Effector memory CD4-positive, alpha-beta T cell (primary cell): ENCODE measurements at regions not wholly inside any gene's neighbourhood (a gene's known extent, or its start where the extent isn't known, plus 50 kb on each side); places are given as distances from the start of the nearest gene placed in this dataset.

Experiments
- DNase-seq, 3 donors: peaks; one replicate each; pipeline ENCODE4 v3.0.0-alpha.2; 2020
- H3K27ac ChIP-seq: 2 replicates; pipeline ENCODE4 v1.7.0; 2013; ENCODE audit warnings: mild to moderate bottlenecking, low read length, moderate library complexity; ENCODE audit not compliant: insufficient read depth, poor library complexity, severe bottlenecking
- H3K27me3 ChIP-seq: replicated peaks from 2 replicates; pipeline ENCODE4 v1.7.0; 2013; ENCODE audit warnings: mild to moderate bottlenecking, low read length; ENCODE audit not compliant: insufficient read depth, control insufficient read depth, poor library complexity, severe bottlenecking
- H3K36me3 ChIP-seq: 2 replicates; pipeline ENCODE4 v1.7.0; 2013; ENCODE audit warnings: mild to moderate bottlenecking, low read length, moderate library complexity; ENCODE audit not compliant: control insufficient read depth, insufficient read depth
- H3K4me1 ChIP-seq: 2 replicates; pipeline ENCODE4 v1.7.0; 2013; ENCODE audit warnings: low read length, mild to moderate bottlenecking; ENCODE audit not compliant: control insufficient read depth, insufficient read depth, poor library complexity, severe bottlenecking
- H3K4me3 ChIP-seq: 2 replicates; pipeline ENCODE4 v1.7.0; 2013; ENCODE audit warnings: low read length, low read depth, mild to moderate bottlenecking; ENCODE audit not compliant: insufficient read depth, poor library complexity, severe bottlenecking
- H3K9me3 ChIP-seq: 2 replicates; pipeline ENCODE4 v1.7.0; 2013; ENCODE audit warnings: mild to moderate bottlenecking, low read length, moderate library complexity; ENCODE audit not compliant: control insufficient read depth

- Histone ChIP-seq H3K4me1 (no peaks in the 10 kb centered on the region), H3K27me3 (no peaks in the 10 kb centered on the region), H3K4me3 (no peak overlapping the region), H3K27ac (no peak overlapping the region), H3K36me3 (no peaks in the 10 kb centered on the region), H3K9me3 (no peaks in the 10 kb centered on the region)
- DNase-seq: no peak
Observed at GRCh38 chr3:30522476-30522875, 83.9 kb upstream of the TGFBR2 start.

DNA sequence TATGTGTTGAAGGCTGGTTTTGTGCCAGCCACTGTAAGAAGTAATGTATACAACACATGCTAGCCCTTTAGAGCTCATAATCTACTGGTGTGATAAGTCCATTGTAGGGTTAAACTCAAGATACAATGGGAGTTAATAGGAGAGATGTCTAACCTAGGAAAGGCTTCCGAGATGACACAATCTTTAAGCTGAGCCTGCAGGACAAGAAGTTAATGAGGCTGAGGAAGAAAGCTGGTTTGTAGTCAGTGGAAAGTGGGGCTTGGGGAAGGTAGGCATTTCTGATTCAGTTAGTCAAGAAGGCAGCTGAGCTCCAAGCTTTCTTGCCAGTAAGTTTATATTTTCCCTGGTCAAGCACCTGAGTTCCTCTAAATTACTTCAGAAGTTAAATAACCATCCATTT is 83.0 kb upstream of the TGFBR2 start:
- no peak for DNase-seq
- H3K36me3 ChIP-seq: no peaks in the 10 kb centered on the region

DNA sequence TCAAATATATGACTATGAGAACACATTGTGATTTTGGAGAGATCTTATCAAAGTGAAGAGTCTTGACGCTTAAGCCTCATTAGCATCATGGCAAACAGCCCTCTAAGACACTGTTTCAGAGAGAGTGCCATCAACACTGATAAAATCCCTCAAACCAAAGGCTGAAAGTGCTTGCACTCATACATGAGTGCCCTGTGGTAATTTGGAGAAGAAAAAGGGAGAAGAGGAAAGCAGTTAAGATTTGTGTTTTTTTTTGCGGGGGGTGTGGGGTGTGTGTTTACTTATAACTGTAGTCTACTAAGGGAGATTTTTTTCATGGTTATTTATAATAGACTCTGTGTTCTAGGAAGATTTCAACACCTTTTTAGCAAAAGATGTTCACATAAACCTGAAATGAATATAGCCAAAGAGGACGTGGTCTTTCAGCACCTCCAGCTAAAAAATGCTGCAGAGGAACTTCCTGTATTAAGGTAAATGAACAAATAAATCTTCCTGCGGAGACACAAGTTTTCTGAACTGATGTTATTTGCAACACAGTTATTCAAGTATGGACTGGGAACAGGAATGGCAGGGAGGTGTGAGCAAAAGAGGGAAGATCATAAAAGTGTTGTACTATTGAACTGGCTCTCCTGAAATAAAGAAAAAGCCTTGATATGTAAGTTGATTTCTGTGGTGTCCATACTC is 81.9 kb upstream of the TGFBR2 start:
- no peak for DNase-seq
- H3K4me3 ChIP-seq: no peak overlapping the region
- H3K4me1 ChIP-seq: no peaks in the 10 kb centered on the region
- H3K27me3 ChIP-seq: no peaks in the 10 kb centered on the region
- H3K9me3 ChIP-seq: no peaks in the 10 kb centered on the region
- no peaks in the 10 kb centered on the region for H3K36me3 ChIP-seq
- no peak overlapping the region for H3K27ac ChIP-seq

More for the DNA sequence above, 83.0 kb upstream of the TGFBR2 start:
- H3K4me1 ChIP-seq: no peaks in the 10 kb centered on the region
- no peaks in the 10 kb centered on the region for H3K27me3 ChIP-seq
- no peak overlapping the region for H3K4me3 ChIP-seq
- H3K9me3 ChIP-seq: no peaks in the 10 kb centered on the region
- H3K27ac ChIP-seq: no peak overlapping the region

GRCh38 chr3:30526031-30526430 is 80.4 kb upstream of the TGFBR2 start:
- Histone ChIP-seq H3K9me3 (no peaks in the 10 kb centered on the region), H3K27me3 (no peaks in the 10 kb centered on the region), H3K27ac (no peak overlapping the region), H3K4me3 (no peak overlapping the region), H3K4me1 (no peaks in the 10 kb centered on the region), H3K36me3 (no peaks in the 10 kb centered on the region)
- no peak for DNase-seq

DNA sequence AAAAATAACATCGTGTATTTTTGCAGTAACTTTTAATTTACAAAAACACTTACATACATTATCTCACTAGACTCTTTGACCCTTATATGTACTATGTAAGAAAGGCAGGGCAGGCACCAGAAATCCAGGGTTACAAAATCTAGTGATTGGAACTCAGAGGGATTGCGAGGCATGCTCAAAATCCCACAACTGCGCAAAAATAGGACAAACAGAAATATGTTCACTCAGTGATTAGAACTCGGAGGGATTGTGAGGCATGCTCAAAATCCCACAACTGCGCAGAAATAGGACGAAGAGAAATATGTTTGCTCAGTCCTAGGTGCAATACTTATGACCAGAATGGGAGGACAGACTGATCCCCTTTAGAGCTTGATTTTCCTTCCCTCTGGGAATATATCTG is 79.2 kb upstream of the TGFBR2 start:
- H3K27me3 ChIP-seq: no peaks in the 10 kb centered on the region
- no peak overlapping the region for H3K4me3 ChIP-seq
- no peaks in the 10 kb centered on the region for H3K9me3 ChIP-seq
- no peaks in the 10 kb centered on the region for H3K4me1 ChIP-seq
- DNase-seq: no peak
- H3K27ac ChIP-seq: no peak overlapping the region
- no peaks in the 10 kb centered on the region for H3K36me3 ChIP-seq

DNA sequence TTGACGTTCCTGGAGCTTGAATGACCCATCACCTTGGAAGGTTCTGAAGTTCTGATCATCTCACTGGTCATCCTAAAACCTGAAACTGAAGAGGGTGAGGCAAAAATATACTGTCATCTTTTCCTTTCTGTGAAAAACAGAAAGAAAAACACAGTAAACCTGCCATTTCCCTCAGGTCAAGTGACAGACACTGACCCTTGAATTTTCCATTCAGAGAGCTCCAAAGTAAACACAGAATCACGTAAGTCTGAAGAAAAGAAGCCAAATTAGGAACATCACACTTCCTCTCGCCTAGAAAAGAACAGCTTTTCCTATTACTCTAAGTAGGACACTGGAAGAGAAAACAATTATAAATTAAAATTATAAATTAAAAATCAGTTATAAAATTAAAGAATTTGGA is 78.7 kb upstream of the TGFBR2 start:
- Histone ChIP-seq H3K36me3 (no peaks in the 10 kb centered on the region), H3K27ac (no peak overlapping the region), H3K4me1 (no peaks in the 10 kb centered on the region), H3K27me3 (no peaks in the 10 kb centered on the region), H3K4me3 (no peak overlapping the region), H3K9me3 (no peaks in the 10 kb centered on the region)
- no peak for DNase-seq

DNA sequence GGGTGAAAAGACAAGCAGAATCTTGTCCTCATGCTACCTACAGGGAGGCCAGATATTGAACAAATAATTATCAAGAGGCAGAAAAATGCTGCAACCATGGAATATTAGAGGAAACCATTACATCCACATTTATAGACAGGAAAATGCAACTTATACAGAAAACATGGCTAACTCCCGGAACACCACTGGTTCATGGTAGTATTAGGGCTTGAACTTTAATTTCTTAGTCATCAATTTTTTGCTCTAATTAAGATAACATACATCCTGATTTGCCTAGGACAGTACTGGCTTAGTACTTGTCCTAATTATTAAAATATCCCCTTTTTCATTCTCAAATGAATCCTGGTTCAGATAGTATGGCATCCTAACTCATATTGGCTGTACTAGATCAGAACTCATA is 76.3 kb upstream of the TGFBR2 start:
- no peak overlapping the region for H3K27ac ChIP-seq

DNA sequence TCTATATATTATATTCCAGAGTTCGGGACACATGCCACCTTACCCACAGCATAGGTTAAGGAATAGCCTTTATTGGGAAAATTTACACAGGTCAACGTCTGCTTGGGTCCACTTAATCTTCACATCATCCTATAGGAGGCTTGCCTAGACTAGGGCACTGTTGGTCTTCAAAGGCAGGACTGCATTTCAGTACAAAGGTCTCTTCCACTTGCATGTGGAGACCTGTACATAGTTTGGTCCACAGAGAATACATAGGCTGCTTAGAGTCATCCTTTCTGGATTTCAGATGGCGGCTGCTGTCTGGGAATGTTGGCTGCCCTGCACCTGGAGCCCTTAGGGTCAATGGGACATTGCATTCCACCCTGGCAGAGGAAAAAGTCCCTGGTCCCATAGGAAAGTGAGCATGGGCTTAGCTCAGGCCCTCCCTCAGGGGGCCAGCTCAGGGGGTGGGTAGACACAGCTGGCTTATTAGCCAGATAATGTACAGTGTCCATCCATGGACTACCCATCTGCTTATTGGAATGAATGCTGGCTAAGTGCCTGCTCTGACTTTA is 75.3 kb upstream of the TGFBR2 start:
- no peaks in the 10 kb centered on the region for H3K4me1 ChIP-seq
- H3K4me3 ChIP-seq: no peak overlapping the region
- no peak for DNase-seq
- no peaks in the 10 kb centered on the region for H3K27me3 ChIP-seq
- H3K9me3 ChIP-seq: no peaks in the 10 kb centered on the region
- no peak overlapping the region for H3K27ac ChIP-seq
- no peaks in the 10 kb centered on the region for H3K36me3 ChIP-seq

More for the DNA sequence above, 76.3 kb upstream of the TGFBR2 start:
- no peak overlapping the region for H3K4me3 ChIP-seq
- H3K9me3 ChIP-seq: no peaks in the 10 kb centered on the region
- DNase-seq: no peak
- no peaks in the 10 kb centered on the region for H3K27me3 ChIP-seq
- H3K36me3 ChIP-seq: no peaks in the 10 kb centered on the region
- H3K4me1 ChIP-seq: no peaks in the 10 kb centered on the region

DNA sequence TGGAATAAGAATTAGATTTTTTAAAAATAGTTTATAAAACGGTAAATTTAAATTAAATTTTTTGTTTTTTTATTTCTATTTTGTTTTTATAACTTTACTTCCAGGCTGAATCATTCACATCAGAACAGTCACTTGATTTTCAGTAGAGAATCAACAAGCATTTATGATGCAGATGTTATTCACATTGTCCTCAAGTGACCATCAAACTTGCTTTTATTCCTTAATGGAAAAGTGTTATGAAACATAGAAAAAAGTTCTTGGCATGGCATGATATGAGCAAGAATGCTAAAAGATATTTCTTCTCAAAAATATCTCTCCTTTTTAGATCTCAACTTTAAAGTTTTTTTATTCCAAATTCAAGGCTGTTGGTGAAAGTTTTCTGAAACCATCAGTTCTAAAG is 70.9 kb upstream of the TGFBR2 start:
- Histone ChIP-seq H3K36me3 (no peaks in the 10 kb centered on the region), H3K4me1 (no peaks in the 10 kb centered on the region), H3K27me3 (no peaks in the 10 kb centered on the region), H3K27ac (no peak overlapping the region), H3K4me3 (no peak overlapping the region), H3K9me3 (no peaks in the 10 kb centered on the region)
- DNase-seq: no peak

GRCh38 chr3:30538791-30539190 is 67.6 kb upstream of the TGFBR2 start:
- H3K27me3 ChIP-seq: no peaks in the 10 kb centered on the region
- no peaks in the 10 kb centered on the region for H3K4me1 ChIP-seq
- H3K27ac ChIP-seq: no peak overlapping the region
- no peak for DNase-seq
- H3K9me3 ChIP-seq: no peaks in the 10 kb centered on the region
- no peak overlapping the region for H3K4me3 ChIP-seq
- H3K36me3 ChIP-seq: no peaks in the 10 kb centered on the region
